ENCODE measurements at regions not wholly inside any gene's neighbourhood (a gene's known extent, or its start where the extent isn't known, plus 50 kb on each side); places are given as distances from the start of the nearest gene placed in this dataset.

DNA sequence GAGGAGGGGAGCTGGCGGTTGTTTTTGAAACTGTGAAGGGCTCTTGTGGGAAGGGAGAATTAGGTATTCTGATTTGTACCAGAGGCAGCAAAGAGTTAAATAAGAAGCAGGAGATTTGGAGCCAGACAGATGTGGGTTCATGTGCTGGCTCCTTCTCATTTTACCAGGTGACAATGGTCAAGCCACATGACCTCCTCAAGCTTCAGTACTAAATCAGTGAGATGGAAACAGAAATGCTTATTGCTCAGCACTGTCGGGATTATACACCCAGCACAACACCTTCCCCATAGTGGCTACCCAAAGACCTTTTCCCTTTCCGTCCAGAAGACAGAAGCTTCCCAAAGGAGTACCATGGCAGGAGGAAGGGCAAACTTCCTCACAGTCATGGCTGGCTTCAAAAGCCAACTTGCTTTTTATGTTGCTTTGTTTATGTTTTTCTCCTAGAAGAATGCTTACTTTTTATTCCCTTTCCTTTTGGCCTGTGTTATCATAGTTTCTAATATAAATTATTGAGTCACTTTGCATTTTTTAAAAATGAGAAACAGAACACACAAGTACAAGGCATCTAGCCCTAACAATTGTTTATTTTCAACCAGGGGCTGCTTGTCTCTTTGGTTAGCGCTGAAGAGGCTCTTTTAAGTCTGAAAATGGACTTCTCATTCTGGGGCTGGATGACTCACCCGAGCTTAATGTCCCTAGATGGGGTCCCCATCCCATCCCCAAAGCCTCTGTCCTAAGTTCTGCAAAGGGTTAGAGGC is 181.5 kb upstream of the ZBED5 start:
- no peak for DNase-seq (ENCODE audit: low spot score)

DNA sequence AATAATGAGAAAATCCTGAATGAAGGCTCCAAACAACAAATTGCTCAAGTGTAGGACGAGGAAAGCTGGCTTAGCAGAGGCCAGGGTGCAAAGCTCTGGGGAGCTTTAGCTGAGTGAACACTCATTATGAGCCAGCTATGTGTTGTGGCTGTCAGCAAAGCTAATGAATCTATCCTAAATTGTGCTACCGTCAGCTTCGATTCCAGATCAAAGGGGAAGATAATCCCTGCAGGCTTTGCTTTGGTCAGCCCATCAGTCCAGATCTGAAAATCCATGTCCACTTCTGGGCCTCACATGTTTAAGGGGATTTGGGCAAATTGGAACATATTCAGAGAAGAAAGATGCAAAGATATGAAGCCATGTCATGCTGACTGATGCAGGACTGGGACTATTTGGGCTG is 180.9 kb upstream of the ZBED5 start:
- no peak for DNase-seq (ENCODE audit: low spot score)

DNA sequence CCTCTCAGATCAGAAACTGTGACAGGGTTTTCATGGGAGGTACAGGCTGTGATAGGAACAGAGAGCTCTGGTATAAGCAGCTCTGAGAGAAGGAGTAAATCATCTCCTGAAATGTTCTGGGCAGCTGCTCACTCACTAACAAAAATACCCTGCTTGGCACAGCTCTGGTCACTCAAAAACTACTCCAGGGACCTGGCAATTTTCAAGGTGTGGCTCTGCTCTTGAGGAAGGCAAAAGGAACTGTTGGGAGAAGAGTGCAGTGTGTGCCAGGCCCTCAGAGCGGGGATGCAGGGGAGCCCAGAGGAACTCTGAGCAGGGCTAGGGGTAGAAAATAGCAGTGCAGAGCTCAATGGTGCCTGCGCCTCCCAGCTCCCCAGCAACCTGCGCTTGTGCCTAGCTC is 180.5 kb upstream of the ZBED5 start:
- no peak for DNase-seq (ENCODE audit: low spot score)

DNA sequence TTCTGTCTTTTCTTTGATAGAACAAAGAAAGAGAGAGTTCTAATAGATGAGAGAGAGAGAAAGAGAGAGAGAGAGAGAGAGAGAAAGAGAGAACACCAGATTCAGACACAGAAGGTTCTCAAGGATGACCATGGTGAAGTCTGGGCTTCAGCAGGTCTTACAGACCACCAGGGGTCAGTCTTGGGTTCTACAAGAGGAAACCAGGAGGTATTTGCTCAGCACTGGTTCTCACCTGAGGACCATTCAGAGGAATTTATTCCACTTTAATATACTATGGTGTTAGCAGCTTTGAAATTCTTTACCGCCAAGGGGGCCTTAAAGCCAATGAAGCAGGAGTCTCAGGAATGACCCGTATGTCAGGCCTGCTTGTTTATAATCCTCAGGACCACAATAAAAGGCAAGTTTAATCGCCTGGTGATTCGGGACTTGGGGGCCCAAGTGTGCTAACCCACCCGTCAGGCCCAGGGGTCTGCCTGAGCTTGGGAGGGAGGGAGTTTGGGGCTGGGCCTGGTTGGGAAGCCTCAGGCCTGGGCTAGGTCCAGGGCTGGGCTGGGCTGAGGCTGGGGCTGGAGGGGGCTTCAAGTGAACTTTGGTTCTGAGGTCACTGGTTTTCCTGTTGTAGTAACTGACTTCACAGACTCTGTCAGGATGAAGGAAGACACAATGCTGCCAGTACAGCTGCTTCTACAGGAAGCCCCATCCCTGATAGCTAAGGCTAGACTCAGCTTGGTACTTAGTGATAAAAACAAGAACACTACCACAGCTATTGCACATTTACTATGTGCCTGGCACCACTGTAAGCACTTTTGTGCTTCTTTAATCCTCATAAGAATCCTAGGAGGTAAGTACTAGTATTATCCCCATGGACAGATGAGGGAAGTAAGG is 179.2 kb upstream of the ZBED5 start:
- peak; percentile 61 for DNase-seq (ENCODE audit: low spot score)

DNA sequence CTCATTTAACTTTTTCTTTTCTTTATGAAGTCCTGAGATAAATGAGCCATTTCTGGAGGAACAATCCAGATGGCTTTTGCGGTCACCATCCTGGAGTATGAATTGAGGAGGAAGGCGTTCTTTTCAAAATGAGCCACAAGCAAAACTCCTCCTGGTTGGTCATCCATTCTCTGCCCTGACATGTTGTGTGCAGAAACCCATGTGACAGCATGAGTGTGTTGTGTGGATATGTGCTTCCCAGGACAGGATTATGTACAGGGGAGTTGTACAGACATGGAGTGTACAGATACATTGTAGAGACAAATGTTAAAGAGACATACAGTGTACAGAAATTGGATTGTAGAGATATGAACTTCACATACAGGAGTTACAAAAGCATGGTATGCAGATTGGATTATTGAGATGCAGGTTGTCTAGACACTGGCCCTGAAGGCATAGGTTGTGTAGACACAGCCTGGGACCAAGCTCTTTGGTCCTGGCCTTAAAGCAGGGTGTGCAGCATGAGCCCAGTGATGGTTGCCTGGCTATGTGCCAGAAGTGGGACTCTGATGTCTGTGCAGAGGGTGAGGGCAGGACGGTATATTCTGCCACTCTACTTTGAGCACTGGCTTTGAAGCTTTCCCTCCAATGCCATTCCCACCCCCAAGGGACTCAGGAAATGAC is 178.5 kb upstream of the ZBED5 start:
- DNase-seq (ENCODE audit: low spot score): no peak

DNA sequence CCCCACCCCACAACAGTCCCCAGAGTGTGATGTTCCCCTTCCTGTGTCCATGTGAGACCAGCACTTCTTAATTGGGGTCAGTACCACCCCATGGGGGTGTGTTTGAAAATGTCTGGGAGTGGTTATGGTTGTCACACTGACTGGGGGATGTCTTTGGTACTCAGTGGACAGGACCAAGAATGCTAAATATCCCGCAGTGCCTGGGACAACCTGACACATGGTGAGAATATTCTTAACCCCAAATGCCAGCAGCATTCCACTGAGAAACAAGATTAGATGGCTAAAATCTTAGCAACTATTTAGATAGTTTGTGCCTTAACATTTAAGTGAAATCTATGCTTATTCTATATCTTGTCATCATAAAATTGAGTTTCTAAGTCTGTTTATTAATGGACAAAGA is 177.5 kb upstream of the ZBED5 start:
- DNase-seq (ENCODE audit: low spot score): no peak

DNA sequence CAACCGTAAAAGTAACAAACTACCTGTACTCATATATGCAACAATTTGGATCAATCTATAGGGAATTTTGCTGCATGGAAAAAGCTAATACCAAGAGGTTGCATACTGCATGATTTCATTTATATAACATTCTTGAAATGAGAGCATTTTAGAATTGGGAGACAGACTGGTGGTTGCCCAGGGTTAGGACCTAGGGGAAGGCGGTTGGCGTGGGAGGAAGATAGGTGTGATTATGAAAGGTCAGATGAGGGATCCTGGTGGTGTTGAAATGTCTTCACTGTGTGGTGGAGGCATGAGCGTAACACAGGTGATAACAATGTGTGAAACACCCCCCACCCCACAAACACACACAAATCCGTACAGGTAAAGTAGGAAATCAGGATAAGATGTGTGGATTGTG is 176.6 kb upstream of the ZBED5 start:
- no peak for DNase-seq (ENCODE audit: low spot score)

DNA sequence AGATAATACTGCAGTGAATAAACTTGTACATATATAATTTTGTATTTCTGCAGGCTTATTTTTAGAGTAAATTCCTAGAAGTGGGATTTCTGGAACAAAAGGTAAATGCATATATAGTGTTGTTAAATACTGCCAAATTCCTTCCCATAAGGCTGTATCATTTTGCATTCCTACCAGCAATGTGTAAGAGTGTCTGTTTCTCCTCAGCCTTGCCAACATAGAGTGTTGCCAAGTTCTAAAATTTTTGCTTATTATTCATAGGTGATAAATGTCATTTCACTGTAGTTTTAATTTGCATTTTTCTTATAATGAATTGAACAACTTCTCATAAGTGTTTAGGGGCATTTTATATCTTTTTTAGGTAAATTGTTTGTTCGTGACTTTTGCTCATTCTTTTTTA is 174.2 kb upstream of the ZBED5 start:
- no peak for DNase-seq (ENCODE audit: low spot score)

DNA sequence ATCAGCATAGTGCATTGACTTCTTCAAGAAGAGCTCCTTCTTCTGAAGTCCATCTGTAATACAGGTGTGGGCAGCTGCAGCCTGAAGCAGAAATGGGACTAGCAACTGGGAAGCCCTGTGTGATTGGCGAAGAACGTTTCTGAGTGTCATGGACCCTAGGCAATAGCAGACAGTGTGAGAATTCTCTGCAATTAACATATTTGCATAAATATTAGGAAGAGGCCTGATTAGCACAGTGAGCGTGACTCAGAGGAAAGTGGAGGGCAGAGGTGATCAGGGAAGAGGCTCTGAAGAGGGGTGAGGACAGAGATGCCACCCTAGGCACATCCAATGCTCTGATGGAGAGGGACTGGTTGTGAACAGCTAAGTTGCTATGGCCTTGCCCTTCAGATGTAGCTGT is 171.2 kb upstream of the ZBED5 start:
- DNase-seq (ENCODE audit: low spot score): no peak

DNA sequence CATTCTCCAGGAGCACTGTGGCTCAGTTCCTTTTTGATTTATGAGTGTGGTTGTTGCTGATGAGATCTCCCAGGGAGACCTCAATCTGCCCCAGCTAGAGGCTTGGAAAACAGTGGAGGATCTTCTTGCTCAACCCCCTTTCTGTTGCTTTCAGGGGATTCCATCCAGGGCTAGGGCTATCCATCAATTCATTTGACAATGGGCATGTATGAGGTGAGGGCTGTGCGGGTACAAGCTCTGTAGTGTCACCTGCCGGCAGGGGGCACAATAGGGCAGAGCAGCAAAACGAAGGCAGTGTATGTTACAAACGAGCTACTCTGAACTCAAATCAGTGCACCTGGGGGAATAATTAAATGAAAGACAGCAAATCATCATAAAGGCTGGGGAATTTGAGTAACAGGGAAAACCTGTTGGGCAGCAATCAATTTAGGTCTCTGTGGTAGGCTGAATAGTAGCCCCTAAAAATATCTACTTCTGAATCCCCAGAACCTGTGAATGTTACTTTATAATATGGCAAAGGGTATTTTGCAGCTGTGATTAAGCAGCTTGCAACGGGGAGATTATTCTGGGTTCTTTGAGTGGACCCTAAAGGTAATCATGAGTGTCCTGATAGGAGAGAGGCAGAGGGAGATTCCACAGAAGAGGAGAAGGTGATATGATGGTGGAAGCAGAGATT is 170.3 kb upstream of the ZBED5 start:
- DNase-seq (ENCODE audit: low spot score): peak; percentile 73

DNA sequence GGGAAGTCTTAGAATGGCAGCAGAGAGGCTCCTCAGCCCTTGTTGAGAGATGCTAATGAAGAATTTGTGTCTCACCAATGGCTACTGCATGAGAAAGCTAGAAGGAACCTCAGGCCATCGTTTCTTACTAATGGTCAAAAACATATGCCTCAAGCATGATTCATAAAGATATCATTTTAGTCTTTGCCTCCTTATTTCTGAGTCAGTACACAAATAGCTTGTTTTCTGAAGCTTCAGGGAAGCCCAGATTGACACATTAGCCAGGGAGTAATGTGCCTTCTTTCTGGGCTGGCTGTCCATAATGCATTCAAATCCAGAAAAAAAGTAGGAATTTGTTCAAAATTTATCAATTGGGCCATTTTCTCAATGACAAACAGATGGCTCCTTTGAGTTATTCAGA is 169.4 kb upstream of the ZBED5 start:
- DNase-seq (ENCODE audit: low spot score): no peak

DNA sequence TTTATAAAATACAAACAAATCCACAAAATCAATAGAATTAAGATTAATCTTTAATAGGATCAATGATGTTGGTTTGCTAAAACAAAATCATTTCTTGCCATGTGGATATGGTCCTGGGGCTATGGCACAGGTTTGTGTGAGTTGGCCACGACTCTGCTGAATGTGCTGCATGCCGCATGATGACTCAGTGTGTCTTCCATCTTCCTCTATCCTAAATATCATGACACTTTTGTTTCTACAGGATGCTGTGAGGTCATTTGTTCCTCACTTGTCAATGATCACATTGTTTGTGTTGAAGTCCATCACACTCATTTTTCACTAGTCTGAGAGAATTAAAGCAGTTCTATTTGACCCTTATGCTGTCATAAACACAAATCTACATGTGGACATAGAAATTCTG is 167.2 kb upstream of the ZBED5 start:
- no peak for DNase-seq (ENCODE audit: low spot score)

DNA sequence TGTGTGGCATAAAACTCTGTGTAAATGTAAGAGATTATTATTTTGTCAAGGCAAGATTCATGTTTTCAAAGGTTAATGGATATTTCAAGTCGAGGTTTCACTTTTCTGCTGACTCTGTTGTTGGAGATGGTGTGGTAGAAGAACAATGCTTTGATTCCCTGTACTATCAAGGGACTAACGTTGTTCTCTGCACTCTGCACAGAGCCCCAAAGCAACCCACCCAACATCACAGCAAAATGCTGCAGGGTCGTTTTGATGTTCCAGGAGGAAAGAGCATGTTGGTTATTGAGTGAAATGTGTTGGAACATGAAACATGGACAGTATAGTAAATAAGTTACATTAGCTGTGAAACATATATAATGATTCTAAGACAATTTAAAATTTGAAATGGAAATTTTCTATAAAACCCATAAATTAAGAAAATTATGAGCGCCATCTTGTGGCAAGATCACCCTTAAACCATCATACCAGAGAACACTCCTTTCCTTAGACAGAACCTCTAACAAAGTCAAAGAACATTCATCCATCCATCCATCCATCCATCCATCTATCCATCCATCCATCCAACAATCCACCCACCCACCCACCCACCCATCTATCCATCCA is 164.4 kb upstream of the ZBED5 start:
- DNase-seq (ENCODE audit: low spot score): peak; percentile 20

DNA sequence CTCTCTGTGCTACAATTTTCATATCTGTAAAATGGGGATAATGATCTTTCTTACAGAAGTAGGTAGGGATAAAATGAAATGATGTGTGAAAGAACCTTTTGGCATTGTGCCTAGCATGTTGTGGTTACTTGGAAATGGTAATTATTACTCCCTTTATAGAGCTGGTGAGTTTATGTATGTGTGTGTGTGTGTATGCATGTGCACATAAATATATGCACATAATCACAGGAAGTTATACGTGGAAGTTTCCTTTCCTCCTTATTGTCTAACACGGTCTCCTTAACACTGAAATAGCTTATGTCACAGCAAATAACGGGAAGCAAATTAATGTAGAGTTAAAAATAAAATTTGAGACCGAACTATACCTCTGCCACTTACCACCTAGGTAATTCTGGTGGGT is 163.7 kb upstream of the ZBED5 start:
- no peak for DNase-seq (ENCODE audit: low spot score)

DNA sequence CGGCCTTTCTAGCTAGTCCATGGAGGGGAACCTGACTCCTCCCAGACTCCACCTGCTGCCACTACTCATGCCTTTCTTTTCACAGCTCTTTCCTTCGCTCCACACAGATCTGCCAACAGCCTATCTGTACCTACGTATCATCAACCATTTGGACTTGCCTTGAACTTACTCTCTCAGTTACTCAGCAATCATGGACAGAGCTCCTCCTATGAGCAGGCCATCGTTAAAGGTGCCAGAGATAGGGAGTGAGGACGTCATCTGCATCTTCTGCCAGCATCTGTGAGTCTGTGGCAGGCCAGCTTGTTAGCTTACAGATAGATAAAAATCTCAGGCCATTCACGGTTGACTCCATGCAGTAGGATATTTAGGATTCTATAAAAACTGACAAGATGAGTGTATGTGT is 162.9 kb upstream of the ZBED5 start:
- DNase-seq (ENCODE audit: low spot score): no peak

DNA sequence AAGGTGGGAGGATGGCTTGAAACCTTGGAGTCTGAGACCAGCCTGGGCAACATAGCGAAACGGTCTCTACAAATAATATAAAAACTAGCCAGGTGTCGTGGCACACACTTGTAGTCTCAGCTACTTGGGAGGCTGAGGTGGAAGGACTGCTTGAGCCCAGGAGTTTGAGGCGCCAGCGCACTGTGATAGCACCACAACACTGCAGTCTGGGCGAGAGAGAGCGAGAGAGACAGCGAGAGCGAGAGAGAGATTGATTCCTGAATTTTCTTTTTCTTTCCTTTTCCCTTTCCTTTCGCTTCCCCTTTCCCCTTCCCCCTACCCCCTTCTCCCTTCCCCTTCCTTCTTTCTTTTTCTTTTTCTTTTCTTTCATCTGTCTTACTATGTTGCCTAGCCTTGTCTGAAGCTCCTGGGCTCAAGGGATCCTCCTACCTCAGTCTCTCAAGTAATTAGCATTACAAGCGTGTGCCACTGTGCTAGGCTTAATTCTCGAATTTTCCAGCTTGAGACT is 162.4 kb upstream of the ZBED5 start:
- DNase-seq (ENCODE audit: low spot score): no peak

DNA sequence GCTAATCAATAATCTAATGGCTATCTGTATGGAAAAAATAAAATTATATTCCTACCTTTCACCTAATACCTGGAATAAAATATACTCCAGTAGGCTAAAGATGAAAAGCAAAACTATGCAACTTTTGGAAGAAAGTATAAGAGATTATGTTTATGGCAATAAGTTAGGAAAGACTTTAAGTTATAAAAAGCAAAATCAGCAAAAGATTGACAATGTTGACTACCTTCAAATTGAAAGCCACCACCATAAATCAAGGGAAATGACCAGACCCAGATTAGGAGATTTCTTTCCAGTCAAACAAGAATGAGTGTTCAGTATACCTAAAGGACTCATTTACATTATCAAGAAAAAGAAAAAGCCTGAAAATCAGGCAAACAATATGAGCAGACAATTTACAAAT is 159.1 kb upstream of the ZBED5 start:
- DNase-seq (ENCODE audit: low spot score): no peak

DNA sequence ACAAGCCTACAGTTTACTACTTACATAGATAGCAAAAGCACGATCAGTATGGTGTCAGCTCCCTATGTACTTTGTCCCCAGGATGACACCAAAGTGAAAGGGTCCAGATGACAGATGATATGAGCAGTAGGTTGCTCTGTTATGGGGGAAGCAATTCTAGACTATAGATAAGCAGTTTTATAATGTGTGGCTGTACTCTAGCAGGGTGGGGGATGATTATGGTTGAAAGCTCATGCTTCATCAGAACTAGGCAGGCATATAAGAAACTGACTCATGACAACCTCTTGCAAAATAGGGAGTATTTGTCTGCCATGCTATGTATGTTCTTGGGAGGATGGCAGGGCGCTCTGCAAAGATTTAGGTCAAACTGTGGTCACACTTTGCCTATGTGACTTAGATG is 158.2 kb upstream of the ZBED5 start:
- no peak for DNase-seq (ENCODE audit: low spot score)

DNA sequence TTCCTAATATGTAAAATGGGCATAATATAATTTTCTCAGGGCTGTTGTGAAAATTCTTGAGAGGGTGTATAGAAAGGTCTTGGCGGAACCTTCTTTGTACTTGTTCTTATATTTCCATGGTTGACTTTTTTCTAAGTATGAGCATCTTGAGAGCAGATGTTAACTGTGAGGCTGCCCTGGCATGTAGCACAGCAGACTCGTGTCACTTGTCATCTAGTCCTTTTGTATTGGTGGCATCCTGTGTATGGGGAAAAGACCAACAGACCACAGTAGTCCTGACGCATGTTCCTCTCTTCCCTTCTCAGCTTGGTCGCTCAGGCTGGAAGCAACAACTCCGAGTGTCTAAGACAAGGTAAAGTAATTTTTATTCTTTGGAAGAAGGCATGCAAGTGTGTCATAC is 153.8 kb upstream of the ZBED5 start:
- DNase-seq (ENCODE audit: low spot score): no peak

DNA sequence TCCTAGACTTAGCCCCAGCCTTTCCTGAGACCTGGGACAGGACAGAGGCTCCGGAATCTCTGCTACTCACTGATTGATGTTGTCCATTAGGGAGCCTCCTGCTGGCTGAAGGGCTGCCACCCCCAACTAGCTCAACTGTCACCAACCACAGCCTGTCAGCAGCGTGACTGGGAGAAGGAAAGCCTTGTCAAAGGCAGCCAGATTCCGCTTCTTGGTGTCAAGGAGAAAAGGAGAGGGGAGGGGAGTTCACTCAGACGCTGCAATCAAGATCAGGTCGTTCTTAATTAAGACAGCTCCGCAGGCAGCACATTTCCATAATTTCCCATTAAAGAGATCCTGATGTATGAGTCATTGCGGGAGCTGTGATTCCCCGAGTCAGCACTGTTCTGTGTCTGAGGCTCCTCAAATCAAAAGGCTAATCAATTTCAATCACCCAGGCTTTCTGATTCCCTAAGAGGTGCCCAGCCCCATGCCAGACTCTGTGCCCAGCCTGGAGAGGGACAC is 152.8 kb upstream of the ZBED5 start:
- no peak for DNase-seq (ENCODE audit: low spot score)

DNA sequence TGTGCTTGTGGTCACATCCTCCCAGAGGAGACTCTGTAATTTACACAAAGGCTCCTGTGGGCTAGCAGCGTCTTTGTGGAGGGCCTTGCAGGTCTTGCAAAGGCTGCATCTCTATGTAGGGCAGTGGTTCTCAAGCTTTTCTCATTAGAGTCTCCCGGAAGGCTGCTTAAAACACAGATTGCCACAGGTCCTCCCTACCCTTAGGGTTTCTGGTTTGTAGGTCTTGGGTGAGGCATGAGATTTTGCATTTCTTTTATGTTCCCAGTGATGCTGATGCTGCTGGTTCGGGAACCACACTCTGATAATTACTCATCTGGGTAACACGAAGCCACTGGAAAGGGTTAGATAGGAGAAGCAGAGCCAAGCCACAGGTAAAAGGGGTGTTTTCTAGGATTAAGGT is 151.3 kb upstream of the ZBED5 start:
- DNase-seq (ENCODE audit: low spot score): no peak

DNA sequence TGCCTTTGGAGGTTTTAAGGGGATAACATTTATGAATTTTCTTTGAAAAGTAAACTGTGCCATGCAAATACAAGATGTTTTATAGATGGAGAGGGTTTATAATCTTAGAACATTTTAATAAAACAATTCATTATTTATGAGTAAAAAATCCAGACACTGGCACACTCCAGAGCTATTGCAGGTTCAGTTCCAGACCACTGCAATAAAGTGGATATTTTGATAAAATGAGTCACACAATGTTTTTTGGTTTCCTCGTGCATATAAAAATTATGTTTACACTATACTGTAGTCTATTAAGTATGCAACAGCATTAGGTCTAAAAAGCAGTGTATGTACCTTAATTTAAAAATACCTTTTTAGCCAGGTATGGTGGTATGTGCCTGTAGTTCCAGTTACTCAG is 146.2 kb upstream of the ZBED5 start:
- DNase-seq (ENCODE audit: low spot score): no peak

Data from CD4-positive, alpha-beta T cell treated with Interleukin-6 at 100 ng/mL for 8 hours (primary cell).